ENCODE measurements at regions not wholly inside any gene's neighbourhood (a gene's known extent, or its start where the extent isn't known, plus 50 kb on each side); places are given as distances from the start of the nearest gene placed in this dataset.

DNA sequence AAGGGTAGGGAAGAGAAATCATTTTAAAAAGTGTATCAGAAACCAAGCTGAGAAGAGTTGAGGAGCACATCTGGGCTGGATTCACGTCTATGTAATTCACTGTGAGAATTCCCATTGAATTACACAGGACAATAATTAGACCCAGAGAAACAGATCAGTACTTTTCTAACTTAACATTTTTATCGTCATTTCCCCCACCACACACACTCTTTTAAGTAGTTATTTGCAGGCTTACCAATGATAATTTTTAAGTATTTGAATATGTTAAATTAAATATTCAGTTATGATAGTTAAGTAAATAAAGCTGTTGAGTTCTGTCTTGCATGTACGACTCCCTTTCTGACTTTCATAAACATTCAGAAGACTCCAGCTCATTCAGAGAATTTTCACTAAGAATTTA lies 165.4 kb upstream of the PITX2 start:
- Mint-ChIP-seq H3K36me3 (ENCODE audit: low read depth) (no peaks in the 10 kb centered on the region), H3K27ac (no peak overlapping the region), H3K9me3 (no peaks in the 10 kb centered on the region), H3K4me3 (no peak overlapping the region), H3K4me1 (peaks cover 10% of the 10 kb centered on the region), H3K27me3 (ENCODE audit: low read depth) (no peaks in the 10 kb centered on the region)
- TF ChIP-seq, protein P1, sequence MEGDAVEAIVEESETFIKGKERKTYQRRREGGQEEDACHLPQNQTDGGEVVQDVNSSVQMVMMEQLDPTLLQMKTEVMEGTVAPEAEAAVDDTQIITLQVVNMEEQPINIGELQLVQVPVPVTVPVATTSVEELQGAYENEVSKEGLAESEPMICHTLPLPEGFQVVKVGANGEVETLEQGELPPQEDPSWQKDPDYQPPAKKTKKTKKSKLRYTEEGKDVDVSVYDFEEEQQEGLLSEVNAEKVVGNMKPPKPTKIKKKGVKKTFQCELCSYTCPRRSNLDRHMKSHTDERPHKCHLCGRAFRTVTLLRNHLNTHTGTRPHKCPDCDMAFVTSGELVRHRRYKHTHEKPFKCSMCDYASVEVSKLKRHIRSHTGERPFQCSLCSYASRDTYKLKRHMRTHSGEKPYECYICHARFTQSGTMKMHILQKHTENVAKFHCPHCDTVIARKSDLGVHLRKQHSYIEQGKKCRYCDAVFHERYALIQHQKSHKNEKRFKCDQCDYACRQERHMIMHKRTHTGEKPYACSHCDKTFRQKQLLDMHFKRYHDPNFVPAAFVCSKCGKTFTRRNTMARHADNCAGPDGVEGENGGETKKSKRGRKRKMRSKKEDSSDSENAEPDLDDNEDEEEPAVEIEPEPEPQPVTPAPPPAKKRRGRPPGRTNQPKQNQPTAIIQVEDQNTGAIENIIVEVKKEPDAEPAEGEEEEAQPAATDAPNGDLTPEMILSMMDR (IDR thresholded peaks at IDR 0.05; ENCODE audit: unreplicated experiment in 3 of 3): no peak

DNA sequence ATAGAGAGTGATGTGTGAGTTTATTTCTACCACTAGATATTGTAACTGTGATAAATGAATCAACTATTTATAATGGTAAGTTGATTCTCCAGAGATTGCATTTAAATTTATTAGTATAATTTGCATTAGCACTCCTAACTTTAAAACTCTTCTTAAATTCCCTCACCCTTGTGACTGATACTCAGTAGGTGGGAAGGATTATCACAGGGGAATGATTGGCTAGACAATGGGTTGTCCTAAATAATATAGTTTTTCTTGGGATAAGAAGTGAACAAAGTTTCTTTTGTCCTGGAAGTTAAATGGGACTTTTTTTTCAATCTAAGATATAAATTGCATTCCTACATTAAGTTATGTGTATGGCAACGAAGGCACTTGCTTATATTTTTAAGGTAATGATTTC lies 169.2 kb upstream of the PITX2 start:
- H3K9me3 Mint-ChIP-seq: no peaks in the 10 kb centered on the region
- H3K27me3 Mint-ChIP-seq (ENCODE audit: low read depth): peaks cover under 1% of the 10 kb centered on the region
- no peak overlapping the region for H3K4me3 Mint-ChIP-seq
- no peaks in the 10 kb centered on the region for H3K36me3 Mint-ChIP-seq (ENCODE audit: low read depth)
- TF ChIP-seq, protein P1 (IDR thresholded peaks at IDR 0.05; ENCODE audit: unreplicated experiment in 3 of 3): no peak
- no peak overlapping the region for H3K27ac Mint-ChIP-seq
- peaks cover 22% of the 10 kb centered on the region for H3K4me1 Mint-ChIP-seq

DNA sequence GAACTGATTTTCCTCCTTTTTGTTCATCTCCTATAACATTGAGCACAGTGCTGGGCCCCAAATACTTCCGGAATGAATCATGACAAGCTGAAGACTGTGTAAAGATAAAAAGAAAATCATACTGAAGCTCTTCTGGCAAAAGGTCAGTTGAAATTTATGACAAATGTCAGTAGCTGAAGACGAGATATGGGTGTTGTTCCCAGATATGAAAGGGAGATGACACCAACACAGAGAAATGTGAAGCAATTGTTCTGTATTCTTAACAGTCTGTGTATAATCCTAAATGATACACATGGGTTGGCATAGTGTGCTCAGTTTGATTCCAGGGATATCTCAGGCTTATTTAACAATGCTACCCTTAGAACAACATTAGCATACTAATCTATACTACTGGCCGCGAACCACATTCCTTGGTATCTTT lies 170.5 kb upstream of the PITX2 start:
- peaks cover 22% of the 10 kb centered on the region for H3K4me1 Mint-ChIP-seq
- H3K27ac Mint-ChIP-seq: peak overlapping the region; percentile 7 to 48 (median 10)
- H3K4me3 Mint-ChIP-seq: no peak overlapping the region
- TF ChIP-seq, protein P1 (IDR thresholded peaks at IDR 0.05; ENCODE audit: unreplicated experiment in 3 of 3): no peak
- no peaks in the 10 kb centered on the region for H3K36me3 Mint-ChIP-seq (ENCODE audit: low read depth)
- H3K9me3 Mint-ChIP-seq: no peaks in the 10 kb centered on the region
- peaks cover 3% of the 10 kb centered on the region for H3K27me3 Mint-ChIP-seq (ENCODE audit: low read depth)

DNA sequence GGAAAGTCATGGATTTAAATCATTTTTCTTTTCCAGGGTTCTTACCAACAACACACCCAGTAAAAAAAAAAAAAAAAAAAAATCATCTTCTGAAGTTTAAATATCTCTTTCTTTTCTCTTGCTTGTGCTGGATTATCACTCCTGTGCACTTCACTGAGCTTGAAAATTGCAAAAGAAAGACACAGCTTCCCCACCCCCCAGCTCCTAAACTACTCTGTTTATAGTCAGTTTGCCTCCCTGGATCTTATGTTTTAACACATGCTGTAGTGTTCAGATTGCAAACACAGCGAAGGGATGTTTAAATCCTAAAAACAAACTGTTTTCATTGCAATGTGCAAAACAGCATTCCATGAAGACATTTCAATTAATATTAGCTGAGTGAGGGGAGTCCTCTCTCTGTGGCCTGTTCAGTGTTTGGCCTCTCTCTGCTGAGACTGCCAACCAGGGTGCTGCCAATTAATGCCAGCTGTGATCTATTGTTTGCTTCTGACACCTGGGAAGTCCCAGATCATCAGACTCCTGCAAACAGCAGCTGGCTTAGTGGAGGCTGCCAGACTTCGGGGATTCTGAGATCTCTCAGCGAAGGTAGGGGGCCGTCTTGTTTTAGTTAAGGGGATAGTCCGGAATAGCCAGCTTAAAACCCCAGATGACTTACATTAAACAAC lies 171.1 kb upstream of the PITX2 start:
- Mint-ChIP-seq H3K27ac (peak overlapping the region in 2 of 3 experiments; percentile 34 to 48), H3K9me3 (no peaks in the 10 kb centered on the region), H3K27me3 (ENCODE audit: low read depth) (peaks cover 6% of the 10 kb centered on the region), H3K36me3 (ENCODE audit: low read depth) (no peaks in the 10 kb centered on the region), H3K4me1 (peaks cover 28% of the 10 kb centered on the region), H3K4me3 (no peak overlapping the region)
- TF ChIP-seq, protein P1 (IDR thresholded peaks at IDR 0.05; ENCODE audit: unreplicated experiment in 3 of 3): no peak

DNA sequence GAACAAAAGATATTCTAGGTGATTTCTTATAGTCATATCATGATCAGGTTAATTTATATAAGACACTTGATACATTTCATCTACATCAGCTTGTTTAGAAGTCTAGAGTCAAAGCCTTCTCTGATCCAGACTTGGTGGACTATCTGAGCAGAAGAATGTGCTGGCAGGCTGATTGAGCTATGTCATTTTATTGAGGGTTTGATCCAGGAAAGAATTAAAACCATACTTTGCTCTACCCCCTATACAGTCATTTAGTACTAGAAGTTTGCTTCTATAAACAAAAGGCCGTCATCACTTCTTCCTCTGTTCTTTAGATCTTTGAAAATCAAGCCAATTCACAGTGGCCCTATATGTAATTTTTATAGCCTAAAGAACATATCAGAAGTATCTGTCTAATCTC lies 173.1 kb upstream of the PITX2 start:
- Mint-ChIP-seq H3K4me1 (peaks cover 32% of the 10 kb centered on the region), H3K9me3 (no peaks in the 10 kb centered on the region), H3K27me3 (ENCODE audit: low read depth) (peaks cover 6% of the 10 kb centered on the region), H3K4me3 (no peak overlapping the region), H3K27ac (no peak overlapping the region), H3K36me3 (ENCODE audit: low read depth) (no peaks in the 10 kb centered on the region)
- TF ChIP-seq, protein P1 (IDR thresholded peaks at IDR 0.05; ENCODE audit: unreplicated experiment in 3 of 3): no peak

DNA sequence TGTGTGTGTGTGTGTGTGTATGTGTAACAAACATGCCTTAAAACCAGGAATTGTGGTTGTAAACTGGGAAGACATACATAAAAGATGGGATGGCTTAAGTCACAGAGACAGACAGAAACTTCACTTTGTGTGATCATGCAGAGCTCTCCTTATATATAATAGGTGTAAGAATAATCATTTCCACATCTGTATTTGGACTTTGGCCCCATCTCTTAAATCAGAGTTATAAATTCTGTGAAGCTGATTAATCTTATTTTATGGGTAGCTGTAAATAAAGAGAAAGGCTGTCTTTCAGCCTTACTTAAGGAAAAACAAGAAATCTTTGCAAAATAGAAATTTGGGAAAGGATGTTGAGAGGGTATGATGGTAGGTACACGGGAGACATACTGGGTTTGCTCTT lies 174.6 kb upstream of the PITX2 start:
- TF ChIP-seq, protein P1 (IDR thresholded peaks at IDR 0.05; ENCODE audit: unreplicated experiment in 3 of 3): no peak
- Mint-ChIP-seq H3K27me3 (ENCODE audit: low read depth) (peaks cover 6% of the 10 kb centered on the region), H3K9me3 (no peaks in the 10 kb centered on the region), H3K4me3 (no peak overlapping the region), H3K27ac (no peak overlapping the region), H3K36me3 (ENCODE audit: low read depth) (no peaks in the 10 kb centered on the region), H3K4me1 (peaks cover 29% of the 10 kb centered on the region)
